Medulla oblongata (tissue), 1 donor: ENCODE measurements at regions not wholly inside any gene's neighbourhood (a gene's known extent, or its start where the extent isn't known, plus 50 kb on each side); places are given as distances from the start of the nearest gene placed in this dataset.

Experiments used
- DNase-seq: peaks from one replicate; pipeline ENCODE4 v3.0.0-alpha.2; 2015; ENCODE audit errors: extremely low spot score

DNA sequence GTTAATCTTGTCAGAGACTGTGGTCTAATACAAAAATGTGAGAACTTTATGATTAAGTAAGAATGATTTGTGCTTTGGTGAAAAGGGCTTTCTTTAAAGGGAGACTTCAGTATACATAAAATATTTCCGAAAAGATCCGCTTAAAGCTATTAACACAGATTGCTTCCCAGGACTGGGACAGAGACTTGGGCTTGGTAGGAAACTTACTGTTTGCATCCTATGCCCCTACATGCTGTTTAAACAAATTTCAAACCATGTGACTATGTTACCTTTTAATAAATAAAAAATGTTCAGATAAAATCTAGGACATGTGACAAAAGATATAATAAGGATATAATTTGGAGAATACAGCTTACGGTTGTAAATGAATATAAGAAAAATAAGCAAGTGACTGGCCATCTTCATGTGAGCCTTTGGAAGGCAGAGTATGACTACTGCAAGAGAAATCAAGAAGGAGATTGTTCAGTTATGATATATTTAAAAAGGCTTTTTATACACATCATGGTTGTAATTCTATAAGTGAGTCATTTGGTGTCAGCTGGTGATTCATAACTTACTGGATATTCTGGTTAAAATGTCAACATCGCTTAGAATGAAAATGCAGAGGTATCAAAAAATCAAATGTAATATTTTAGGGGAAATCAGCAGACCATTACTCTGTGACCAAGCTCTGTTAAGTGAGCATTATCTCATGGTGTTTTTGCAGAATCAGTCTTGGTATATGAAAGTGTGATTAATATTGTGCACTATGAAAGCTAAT, 234.7 kb upstream of the E2F7 start:
- DNase-seq: no peak

DNA sequence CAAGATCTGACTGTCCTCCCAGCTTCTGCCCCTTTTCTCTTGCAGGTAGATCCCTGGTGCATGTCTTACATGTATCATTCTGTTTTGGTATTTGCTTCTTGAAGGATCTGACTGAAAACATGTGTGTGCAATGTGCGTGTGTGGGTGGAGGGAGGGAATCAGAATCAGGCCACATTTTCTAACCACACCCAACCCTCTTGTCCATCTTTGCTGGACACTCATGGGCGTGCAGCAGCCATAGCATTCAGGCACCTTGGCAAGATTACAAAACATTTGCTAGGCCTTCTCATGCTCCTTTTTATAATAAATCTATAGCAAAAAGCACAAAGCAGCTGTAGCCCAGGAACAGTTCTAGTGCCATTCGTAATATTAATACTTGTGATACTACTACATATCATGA, 233.6 kb upstream of the E2F7 start:
- no peak for DNase-seq

DNA sequence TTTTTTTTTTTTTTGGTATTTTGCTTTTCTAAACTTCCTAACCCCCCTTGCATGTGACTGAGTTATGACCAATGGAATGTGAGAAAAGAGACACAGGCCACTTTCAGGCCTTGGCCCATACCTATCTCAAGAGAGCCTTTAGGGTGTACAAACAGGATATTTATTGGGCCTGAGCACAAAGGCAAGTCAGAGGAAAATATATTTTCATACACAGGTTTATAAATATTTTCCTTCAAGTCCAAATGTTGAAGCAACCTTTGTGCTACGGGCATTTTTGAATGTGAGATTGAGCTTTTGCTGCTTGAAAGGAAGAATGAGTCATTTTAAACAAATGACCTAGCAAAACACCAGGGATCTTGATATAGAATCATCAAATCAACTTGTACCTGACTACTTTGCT, 228.6 kb upstream of the E2F7 start:
- DNase-seq: no peak

DNA sequence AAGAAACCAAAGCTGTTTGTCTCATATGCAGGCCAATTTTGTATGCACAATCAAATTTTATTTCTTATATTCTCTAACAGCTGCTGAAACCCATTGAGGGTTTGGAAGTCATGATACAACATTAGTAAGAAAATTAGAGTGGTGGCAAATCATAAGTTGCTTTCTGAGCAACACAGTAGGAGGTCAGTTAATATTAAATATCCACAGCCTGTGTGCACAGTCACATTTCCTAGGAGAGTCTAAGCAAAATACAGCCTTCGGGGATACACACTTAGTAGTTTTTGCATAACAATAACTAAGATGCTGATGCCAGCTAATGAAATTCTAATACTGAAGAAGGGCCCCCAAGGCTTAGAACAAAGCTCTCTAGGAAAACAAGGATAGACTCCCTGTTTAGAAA, 209.6 kb upstream of the E2F7 start:
- DNase-seq: no peak

DNA sequence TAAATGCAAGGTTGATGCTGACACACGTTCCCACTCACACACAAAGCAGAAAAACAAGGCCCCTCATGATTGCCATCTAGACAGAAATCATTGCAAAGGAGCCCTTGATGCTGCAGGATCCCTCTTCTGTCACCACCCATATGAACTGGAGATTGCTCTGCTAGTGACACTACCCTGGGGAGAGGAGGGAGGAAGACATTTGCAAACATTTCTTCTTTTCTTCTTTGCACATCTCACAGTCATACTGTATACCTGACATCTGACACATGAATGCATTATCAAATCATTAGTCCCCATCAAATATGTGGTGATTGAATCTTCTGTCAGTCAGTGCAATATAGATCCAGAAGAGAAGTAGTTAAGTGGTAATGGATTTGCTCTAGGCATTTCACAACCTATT, 208.5 kb upstream of the E2F7 start:
- DNase-seq: no peak

DNA sequence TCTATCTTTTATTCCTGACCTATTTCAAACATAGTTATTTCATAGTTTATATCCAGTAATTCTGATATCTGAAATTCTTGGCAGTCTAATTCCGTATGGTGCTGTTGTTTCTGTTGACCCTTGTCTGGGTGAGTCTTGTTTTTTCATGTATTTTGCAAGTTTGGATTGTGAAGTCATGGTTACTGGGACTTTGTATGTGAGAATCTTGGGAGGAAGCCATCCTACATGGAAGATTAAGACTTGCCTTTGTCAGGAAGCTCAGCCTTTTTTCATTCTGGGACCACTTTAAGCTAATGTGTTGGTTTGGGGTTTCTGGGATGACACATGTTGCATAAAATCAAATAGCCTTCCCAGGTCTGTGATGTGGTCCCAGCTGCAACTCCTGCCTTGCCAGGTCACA, 191.6 kb upstream of the E2F7 start:
- peak; percentile 34 for DNase-seq

DNA sequence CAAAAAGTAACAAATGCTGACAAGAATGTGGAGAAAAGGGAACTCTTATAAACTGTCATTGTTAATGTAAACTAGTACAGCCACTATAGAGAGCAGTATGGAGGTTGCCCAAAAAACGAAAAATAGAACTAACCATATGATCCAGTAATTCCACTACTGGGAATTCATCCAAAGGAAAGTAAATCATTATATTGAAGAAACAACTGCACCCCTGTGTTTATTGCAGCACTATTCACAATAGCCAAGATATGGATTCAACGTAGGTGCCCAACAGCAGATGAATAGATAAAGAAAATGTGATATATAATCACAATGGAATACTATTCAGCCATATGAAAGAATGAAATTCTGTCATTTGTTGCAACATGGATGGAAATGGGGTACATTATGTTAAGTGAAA, 188.0 kb upstream of the E2F7 start:
- DNase-seq: no peak

DNA sequence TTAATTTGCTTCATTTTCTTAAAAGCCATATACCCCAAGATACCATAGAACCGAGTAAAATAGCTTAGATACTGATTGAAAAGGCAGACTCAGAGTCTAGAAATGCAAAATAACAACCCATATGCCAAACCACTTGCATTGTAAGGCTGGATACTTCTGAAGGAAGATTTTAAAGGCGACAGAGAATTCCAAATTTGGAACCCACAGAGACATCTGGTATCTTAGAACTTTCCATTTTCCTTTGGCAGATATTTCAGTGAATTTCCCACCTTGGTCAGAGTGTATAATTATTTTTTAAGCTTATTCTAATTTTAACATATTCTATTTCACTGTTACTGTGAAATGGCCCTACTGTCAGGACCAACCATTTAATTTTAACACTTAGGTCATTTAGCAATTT, 186.4 kb upstream of the E2F7 start:
- no peak for DNase-seq

DNA sequence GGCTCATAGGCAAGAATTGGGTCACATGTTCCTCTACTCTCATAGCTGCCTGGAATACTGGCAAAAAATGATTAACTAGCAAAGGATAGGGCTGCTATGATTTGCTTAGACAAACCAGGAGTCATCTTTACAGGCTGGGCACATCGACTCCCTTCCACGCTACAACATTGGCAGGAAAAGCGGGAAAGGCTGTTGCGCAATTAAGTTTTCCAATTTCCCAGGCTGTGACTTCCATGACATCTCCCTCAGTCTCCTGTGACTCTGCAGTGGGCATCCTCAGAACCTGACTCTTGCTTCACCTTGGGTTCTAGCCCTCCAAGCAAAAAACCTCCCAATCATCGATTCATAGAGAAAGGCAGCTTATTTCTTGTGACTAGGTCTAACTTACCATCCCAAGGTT, 184.5 kb upstream of the E2F7 start:
- DNase-seq: no peak

DNA sequence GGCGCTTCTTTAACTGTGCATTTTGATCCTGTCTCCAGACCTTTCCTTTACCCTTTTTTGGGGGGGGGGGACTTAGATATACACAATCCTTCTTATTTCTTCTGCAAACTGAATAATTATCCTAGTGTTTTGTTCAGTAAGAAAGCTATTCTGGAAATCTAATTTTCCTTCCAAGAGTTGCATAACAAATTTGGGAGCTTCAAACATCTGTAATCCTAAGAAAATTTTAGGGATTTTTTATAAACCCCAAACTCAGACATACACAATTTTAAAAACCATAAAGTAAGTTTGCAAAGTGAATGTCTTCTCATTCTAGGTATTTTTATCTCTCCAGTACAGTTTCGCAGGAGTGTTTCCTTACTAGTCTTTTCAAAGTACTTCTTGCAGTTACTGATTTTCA, 182.7 kb upstream of the E2F7 start:
- no peak for DNase-seq

DNA sequence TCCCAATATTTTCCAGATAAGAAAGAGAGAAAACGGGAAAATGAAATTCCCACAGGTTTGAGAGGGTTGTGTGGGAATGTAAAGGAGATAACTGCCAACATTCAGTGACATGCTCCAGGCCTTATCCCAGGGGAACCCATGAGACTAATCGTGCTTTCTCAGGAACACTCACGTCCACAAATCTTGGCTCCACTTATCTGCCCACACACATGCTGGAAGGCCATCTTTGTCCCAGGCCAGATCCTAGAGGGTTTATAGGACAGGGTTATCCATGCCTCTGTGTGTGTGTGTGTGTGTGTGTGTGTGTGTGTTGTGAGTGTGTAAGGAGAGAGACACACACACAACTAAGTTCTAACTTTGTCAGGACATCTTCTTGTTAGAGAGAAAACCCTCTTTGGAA, 182.2 kb upstream of the E2F7 start:
- no peak for DNase-seq

DNA sequence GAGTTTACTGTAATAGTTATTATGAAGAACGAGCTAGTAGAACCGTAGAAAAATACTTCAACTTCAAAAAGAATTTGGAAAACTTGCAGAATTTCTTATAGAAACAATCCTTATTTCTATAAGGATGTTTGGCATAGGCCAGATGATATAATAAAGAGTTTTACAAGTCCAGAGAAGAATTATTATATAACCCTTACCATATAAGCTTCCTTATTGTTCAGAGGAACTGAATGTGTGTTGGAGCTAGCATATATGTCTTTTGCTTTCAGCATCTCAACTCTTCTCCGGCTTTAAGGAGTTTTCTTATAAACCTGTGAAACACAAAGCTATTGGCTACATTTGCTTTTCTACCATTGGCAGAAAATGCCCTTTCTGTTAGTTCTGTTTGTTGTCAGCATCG, 178.0 kb upstream of the E2F7 start:
- no peak for DNase-seq

DNA sequence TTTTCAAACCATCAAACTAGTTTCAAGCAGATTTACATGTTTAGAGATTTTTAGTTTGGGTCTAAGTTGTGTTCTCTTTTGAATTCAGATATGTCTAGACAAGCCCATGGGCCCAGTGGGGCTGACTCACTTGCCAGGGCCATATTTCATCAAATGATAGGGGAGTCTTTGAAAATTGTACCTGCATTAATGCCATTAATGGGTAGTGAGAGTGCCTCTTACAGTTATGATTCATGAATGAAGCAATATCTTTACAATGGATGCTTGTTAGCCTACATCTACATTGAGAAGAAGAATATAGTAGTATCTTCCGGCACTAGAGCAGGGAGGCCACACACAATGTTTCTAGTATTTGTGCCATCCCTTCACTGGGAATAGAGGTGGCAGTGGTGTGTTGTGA, 174.2 kb upstream of the E2F7 start:
- no peak for DNase-seq

DNA sequence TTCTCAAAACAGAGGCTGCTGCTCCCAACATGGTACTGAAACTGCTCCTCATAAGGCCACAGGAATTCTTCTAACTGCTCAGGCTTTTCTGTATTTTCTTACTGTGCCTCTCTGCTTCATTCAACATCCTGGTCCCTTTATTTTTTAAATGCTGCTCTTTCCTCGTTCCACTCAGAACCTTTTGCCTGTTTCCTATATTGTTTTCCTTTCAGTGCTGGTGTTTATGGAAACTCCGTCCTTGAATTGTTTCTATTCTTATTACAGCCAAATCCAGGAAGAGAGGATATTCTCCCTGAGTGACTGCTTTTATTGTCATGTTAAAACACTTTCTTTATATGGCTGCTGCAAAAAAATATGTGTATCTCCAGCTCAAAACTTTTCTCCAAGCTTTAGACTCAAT, 173.0 kb upstream of the E2F7 start:
- DNase-seq: no peak

DNA sequence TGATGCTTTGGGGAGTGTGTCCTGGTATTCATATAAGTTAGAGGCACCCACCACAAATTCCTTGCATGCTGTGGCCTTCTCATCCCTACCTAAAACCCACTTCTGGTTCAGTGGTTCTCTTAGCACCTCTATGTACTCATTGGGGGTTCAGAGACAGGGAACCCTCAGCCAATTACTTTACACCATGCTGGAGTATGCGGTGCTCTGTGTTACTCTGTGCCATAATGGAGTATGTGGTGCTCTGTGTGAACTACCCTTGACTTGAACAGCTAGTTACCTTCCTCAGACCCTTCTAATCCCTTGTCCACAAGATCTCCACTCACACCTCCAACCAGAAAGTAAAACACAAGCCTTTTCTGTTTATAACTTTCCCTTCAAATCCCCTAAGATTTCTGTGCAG, 172.5 kb upstream of the E2F7 start:
- no peak for DNase-seq

DNA sequence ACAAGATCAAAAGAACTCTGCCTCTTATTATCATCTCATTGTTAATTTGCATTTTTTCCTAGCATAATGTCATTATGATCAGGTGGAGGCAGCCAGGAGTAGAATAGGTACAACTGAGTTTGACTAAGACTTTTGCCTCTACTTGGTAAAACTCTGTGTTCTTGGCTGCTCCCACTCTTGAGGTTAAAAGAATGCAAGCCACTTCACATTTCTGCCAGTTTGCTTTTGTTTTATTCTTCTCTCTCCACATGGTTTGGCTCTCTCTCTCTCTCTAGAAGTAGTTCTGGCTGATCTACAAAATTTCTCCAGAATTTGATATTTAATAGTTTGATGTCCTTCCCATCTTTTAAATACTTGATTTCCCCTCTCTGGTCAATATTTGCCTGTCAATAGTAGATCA, 170.7 kb upstream of the E2F7 start:
- DNase-seq: peak; percentile 38

DNA sequence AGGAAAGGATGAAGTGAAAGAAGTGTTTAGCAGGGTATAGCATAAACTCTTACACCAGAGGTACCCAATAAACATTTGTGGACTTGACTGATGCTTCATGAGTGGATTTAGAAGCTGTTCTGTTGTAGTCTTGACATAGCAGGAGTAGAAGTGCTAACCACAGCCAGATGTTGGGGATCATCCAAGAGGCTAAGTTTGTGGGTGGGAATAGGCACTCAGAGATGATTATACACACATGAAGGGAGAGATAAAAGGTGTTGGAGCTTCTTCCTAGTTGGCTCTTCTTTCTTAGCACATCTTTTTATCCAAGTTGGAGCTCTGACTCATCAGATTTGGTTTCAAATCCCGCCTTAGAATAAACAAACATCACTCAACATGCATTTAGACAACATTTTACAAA, 166.7 kb upstream of the E2F7 start:
- DNase-seq: no peak

DNA sequence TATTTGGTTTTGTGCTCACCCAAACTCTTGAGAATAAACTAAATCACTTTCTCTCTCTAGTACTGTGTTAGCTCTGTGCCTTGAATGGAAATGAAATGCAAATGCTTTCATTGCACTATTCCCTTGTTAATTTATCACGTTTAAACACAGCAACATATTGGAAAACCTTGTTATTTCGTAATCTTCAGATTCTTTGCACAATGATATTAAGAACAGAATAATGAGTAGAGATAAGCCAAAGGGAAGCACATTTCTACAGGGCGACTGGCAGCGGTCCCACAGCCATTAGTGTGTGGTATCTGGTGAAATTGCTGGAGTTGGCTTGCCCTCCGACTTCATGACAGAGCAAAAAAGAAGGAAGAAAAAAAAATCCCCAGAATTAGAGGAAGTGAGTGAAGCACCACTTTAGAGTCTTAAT, 166.1 kb upstream of the E2F7 start:
- no peak for DNase-seq

DNA sequence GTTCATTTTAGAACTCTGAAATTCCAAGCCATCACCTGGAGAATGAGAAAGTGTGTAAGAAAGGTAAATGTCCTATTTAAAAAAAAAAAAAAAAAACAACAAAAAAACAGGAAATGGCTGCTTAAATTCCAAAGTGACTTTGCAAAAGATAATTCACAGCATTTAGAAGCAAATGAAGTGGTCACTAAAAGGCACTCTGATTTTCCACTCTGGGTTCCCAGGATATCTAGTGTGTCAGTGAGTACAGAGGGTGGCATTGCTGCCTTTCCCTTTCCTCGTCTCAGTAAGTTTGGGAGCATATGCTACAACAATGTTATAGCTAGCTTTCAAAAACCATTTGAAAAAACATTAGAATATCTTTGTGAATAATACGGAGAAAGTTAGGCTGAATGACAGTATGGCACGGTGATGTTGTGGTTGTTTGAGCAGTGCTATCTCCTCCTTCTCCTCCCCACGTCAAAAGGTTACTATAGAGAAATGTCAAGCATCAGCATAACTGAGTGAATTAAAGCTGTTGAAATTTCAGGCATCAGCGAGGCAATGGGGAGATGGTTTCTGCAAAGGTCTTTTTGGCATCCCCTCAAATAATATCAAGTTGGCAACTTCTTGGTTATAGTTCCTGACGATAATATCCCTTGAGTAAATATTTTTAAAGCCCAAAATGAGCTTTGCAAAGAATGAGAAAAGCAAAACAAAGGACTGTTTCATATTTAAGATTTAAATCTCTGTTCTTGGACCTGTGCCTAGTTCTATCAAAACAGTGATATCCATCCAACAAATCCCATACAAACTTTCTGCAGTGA, 164.5 kb upstream of the E2F7 start:
- DNase-seq: no peak

DNA sequence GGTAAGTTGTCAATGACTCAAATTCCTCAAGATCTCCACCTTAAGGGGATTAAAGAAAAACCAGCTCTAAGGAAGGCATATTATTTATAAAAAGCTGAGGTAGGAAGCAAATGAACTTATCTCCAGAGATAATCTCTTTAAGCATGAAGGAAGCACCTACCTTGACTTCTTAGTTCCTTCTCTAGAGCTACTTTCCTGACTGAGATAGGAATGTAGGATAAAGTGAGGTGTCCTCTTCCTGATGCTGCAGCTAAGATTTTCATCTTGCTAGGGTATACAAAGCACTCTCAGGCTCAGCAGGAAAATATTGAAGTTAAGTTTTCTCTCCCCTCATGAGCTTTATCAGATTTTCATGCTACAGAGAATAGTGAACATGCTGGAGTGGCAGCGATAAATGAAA, 163.0 kb upstream of the E2F7 start:
- DNase-seq: no peak

DNA sequence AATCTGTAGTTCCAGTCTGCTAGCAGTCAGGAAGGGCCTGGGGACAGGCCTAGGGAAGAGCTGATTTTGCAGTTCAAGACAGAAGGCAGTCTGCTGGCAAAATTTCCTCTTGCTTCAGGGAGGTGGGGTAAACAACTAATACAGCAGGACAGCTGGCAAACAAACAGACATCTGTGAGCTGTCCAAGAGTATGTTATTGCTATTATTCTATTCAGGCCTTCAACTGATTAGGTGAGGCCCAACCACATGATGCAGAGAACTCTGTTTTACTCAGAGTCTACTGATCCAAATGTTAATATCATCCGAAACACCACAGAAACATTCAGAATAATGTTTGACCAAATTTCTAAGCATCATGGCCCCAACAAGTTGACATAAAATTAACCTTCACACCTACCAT, 161.0 kb upstream of the E2F7 start:
- DNase-seq: no peak

DNA sequence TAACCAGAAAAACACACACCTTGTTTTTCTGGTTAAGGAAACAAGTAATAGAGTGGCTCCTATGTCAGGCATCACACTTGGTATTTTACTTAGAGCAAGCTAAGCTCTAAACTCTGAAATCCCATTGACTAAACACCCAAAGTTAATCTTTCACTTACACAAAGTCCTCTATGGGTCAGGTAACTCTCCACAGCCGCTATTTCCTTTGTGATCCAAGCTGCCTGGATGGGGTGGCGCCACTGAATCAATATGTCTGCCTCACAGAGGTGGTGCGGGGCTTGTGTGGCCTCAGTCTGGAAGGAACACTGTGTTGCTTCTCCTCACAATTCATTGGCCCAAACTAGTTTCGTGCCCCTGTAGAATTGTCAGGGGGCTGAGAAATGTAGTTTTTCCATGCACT, 160.0 kb upstream of the E2F7 start:
- DNase-seq: no peak

DNA sequence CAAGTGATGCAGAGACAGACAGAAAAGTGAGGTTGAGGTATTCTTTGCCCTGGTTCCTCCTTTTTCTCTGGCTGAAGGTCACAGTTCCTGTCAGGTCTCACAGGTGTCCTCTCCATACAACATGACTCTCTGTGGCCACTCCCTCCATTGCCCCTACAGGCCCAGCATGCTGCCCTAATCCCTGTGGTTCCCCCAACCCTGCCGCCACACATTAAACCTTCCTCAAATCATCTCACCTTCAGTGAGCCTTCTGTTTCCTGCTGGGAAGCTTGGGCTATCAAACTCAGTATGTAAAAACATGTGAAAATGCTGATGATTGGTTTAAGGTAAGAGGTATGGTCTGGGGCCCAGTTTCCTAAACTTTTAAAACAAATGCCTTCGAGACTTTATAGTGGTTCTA, 159.0 kb upstream of the E2F7 start:
- no peak for DNase-seq

DNA sequence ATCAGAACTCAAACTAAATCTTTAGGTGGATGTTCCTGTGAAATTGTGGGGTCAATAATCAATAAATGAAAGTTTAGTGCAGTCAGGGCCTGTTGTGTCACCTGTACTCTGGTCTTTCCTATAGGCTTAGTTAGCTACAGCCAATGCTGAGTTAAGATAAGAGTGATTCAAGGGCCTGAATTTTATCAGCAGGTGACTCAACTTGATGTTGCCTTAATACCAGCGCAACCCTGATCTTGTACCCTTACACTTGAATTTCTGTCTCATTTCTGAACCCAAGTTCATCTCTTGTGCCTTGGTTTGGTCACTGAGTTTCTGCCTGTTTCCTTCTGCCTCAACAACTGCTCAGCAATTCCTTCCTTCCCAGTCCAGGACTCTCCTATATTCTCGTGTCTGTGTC, 157.0 kb upstream of the E2F7 start:
- no peak for DNase-seq
